MCF 10A (cell line): ENCODE measurements at regions not wholly inside any gene's neighbourhood (a gene's known extent, or its start where the extent isn't known, plus 50 kb on each side); places are given as distances from the start of the nearest gene placed in this dataset.
A peak's percentile ranks its signal among the peaks of the same experiment; 100 is the strongest.

ENCODE experiments used
- BruUV-seq: library from RNA; stranded (reverse); fragments of 400-500 nt; replicated peaks from 2 replicates; lab custom pipeline; 2021; lab: Mats Ljungman, UMichigan
- CTCF ChIA-PET: fragments of 300-600 bp; sonication (Branson Sonifier 250); formaldehyde crosslinking; extraction: SDS; loops from one replicate; lab custom pipeline; 2021; ENCODE audit warnings: antibody characterized with exemption, inconsistent platforms; lab: Yijun Ruan, JAX
- POLR2A ChIA-PET: fragments of 300-600, 350-650 bp; sonication (Branson Sonifier 250); formaldehyde crosslinking; extraction: SDS; loops from one replicate; lab custom pipeline; 2020; ENCODE audit warnings: antibody characterized with exemption, inconsistent platforms; lab: Yijun Ruan, JAX
- DNase-seq: peaks from one replicate; pipeline ENCODE4 v3.0.0-alpha.2; 2018; ENCODE audit not compliant: unreplicated experiment
- H3K27ac Mint-ChIP-seq: one replicate; pipeline ENCODE4 v1.8.0; 2022; ENCODE audit warnings: mild to moderate bottlenecking, low read depth, mixed read lengths; ENCODE audit not compliant: unreplicated experiment
- H3K27me3 Mint-ChIP-seq: one replicate; pipeline ENCODE4 v1.8.0; 2022; ENCODE audit warnings: mixed read lengths; ENCODE audit not compliant: insufficient read depth, unreplicated experiment
- H3K36me3 Mint-ChIP-seq: one replicate; pipeline ENCODE4 v1.8.0; 2022; ENCODE audit warnings: mild to moderate bottlenecking, moderate library complexity, mixed read lengths; ENCODE audit not compliant: insufficient read depth, unreplicated experiment
- H3K4me1 Mint-ChIP-seq: one replicate; pipeline ENCODE4 v1.8.0; 2022; ENCODE audit warnings: mixed read lengths; ENCODE audit not compliant: insufficient read depth, unreplicated experiment
- H3K4me3 Mint-ChIP-seq: one replicate; pipeline ENCODE4 v1.8.0; 2022; ENCODE audit warnings: mild to moderate bottlenecking, moderate library complexity, mixed read lengths; ENCODE audit not compliant: unreplicated experiment
- H3K9me3 Mint-ChIP-seq: one replicate; pipeline ENCODE4 v1.8.0; 2022; ENCODE audit warnings: mixed read lengths; ENCODE audit not compliant: unreplicated experiment
- intact Hi-C: fragments of 100-400 bp; cut with micrococcal nuclease; formaldehyde crosslinking; loops from 2 replicates; pipeline ENCODE4 v1.14.1; 2022
- TF ChIP-seq, protein P1 (sequence below): fragments of 200-600 bp; IDR thresholded peaks from one replicate; pipeline ENCODE4 v1.8.0; 2022; ENCODE audit warnings: antibody characterized with exemption, mild to moderate bottlenecking; ENCODE audit not compliant: unreplicated experiment

DNA sequence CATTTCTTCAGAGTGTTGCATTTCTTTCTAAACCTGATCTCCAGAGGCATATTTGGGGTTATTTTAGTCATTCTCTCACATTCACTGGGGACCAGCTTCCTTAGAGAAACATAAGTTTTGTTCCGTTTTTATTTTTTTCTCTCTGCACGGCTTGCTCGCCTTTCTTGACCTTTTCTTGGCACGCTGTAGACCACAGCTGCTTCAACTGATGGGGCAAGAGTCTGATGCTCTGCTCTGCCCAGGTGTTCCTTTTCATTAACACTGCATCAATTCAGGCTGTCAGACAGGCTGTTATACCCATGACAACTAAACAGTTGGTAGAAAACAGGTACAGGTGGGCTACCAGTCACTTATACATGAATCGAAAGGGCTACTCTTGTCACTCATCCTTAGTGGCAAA, 682.2 kb upstream of the DIAPH2 start:
- POLR2A ChIA-PET: no interaction called here
- Mint-ChIP-seq H3K27ac (no peak overlapping the region), H3K9me3 (no peaks in the 10 kb centered on the region), H3K4me3 (no peak overlapping the region), H3K27me3 (peaks cover 14% of the 10 kb centered on the region), H3K4me1 (peaks cover 9% of the 10 kb centered on the region), H3K36me3 (no peaks in the 10 kb centered on the region)
- BruUV-seq: no TSS peak
- CTCF ChIA-PET: no interaction called here
- intact Hi-C loops: no loop called here
- TF ChIP-seq, protein P1, sequence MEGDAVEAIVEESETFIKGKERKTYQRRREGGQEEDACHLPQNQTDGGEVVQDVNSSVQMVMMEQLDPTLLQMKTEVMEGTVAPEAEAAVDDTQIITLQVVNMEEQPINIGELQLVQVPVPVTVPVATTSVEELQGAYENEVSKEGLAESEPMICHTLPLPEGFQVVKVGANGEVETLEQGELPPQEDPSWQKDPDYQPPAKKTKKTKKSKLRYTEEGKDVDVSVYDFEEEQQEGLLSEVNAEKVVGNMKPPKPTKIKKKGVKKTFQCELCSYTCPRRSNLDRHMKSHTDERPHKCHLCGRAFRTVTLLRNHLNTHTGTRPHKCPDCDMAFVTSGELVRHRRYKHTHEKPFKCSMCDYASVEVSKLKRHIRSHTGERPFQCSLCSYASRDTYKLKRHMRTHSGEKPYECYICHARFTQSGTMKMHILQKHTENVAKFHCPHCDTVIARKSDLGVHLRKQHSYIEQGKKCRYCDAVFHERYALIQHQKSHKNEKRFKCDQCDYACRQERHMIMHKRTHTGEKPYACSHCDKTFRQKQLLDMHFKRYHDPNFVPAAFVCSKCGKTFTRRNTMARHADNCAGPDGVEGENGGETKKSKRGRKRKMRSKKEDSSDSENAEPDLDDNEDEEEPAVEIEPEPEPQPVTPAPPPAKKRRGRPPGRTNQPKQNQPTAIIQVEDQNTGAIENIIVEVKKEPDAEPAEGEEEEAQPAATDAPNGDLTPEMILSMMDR: no peak
- DNase-seq: no peak

DNA sequence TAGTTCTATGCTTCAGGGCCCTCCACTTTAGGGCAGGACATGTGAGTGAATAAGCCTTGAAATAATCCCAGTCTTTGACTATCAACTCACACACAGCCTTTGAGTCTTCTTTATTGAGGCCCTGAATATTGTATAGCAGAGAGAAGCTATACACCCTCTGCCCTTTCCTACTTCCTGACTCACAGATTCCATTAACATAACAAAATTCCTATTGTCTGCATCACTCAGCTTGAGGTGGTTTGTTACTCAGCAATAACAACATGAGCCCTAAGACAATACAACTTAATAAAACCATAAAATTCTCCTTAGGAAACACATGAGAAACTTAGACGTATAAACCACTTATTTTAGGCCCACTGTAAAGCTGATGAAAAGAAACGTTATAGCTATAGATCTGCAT, 680.3 kb upstream of the DIAPH2 start:
- POLR2A ChIA-PET: no interaction called here
- intact Hi-C loops: no loop called here
- no peaks in the 10 kb centered on the region for H3K36me3 Mint-ChIP-seq
- H3K9me3 Mint-ChIP-seq: no peaks in the 10 kb centered on the region
- peaks cover 9% of the 10 kb centered on the region for H3K4me1 Mint-ChIP-seq
- TF ChIP-seq, protein P1: no peak
- BruUV-seq: no TSS peak
- H3K4me3 Mint-ChIP-seq: no peak overlapping the region
- H3K27me3 Mint-ChIP-seq: peaks cover 14% of the 10 kb centered on the region
- DNase-seq: peak; percentile 51
- CTCF ChIA-PET: no interaction called here
- H3K27ac Mint-ChIP-seq: no peak overlapping the region

DNA sequence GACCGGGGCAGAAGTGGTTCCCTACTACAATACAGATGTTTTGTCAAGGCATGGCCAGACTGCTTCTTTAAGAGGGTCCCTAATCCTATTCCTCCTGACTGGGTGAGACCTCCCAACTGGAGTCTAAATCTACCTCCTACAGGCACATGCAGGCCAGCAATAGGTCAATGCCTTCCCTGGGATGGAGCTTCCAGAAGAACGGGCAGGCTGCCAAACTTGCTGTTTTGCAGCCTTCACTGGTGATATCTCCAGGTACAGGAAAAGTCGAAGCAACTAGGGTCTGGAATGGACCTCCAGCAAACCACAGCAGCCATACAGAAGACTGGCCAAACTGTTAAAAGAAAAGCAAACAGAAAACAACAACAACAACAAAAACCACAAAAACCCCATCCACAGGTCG, 678.4 kb upstream of the DIAPH2 start:
- ChIA-PET CTCF (interaction anchor here (0.7 kb wide), 1 partner anchor 672 kb away, joined by 3 read pairs; no protein-coding TSS in a partner anchor), POLR2A (no interaction called here)
- BruUV-seq: no TSS peak
- intact Hi-C loops: no loop called here
- Mint-ChIP-seq H3K4me3 (no peak overlapping the region), H3K36me3 (no peaks in the 10 kb centered on the region), H3K4me1 (peaks cover 9% of the 10 kb centered on the region), H3K9me3 (peaks cover 6% of the 10 kb centered on the region), H3K27me3 (peaks cover 14% of the 10 kb centered on the region), H3K27ac (no peak overlapping the region)
- TF ChIP-seq, protein P1: no peak
- no peak for DNase-seq

DNA sequence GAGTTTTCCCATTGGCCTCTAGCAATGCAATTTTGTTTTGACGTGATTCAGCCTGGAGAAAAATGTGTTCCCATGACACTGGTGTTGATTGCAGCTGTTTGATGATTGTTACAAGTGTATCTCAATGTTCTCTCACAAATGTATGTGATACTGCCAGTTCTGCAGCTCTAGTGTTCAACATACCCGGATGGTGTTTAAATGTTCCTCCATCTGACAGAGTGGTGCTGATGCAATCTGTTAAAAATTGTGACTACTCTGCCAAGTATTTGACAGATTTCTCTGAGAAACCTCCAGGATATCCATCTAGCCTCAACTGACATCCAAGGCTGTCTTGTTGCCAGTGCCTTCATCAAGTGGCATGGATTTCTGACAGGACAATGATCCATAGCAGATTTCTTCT, 657.2 kb upstream of the DIAPH2 start:
- peaks cover 10% of the 10 kb centered on the region for H3K27me3 Mint-ChIP-seq
- no peak for DNase-seq
- no peaks in the 10 kb centered on the region for H3K36me3 Mint-ChIP-seq
- intact Hi-C loops: no loop called here
- no peaks in the 10 kb centered on the region for H3K4me1 Mint-ChIP-seq
- no TSS peak for BruUV-seq
- H3K9me3 Mint-ChIP-seq: peaks cover 12% of the 10 kb centered on the region
- no peak overlapping the region for H3K4me3 Mint-ChIP-seq
- TF ChIP-seq, protein P1: no peak
- CTCF ChIA-PET: interaction anchor here (1.2 kb wide), 1 partner anchor 33 kb away, joined by 4 read pairs; no protein-coding TSS in a partner anchor
- H3K27ac Mint-ChIP-seq: no peak overlapping the region
- POLR2A ChIA-PET: no interaction called here
